GM12878 (cell line): ENCODE measurements at regions not wholly inside any gene's neighbourhood (a gene's known extent, or its start where the extent isn't known, plus 50 kb on each side); places are given as distances from the start of the nearest gene placed in this dataset.

Source experiments
- ATAC-seq: fragments of 200-7000 bp; cut with Tn5 transposase; 3 replicates; pipeline ENCODE4 v1.9.1; 2020; ENCODE audit warnings: mild to moderate bottlenecking, moderate library complexity
- BruUV-seq: library from RNA; stranded (reverse); fragments of 400-500 nt; replicated peaks from 2 replicates; lab custom pipeline; 2021; lab: Mats Ljungman, UMichigan
- CTCF ChIA-PET: fragments of 300-600 bp; sonication (Branson Sonifier 250); formaldehyde crosslinking; extraction: SDS; loops from one replicate; lab custom pipeline; 2021; ENCODE audit warnings: inconsistent platforms; lab: Yijun Ruan, JAX
- POLR2A ChIA-PET: fragments of 350-600 bp; formaldehyde crosslinking; extraction: SDS; loops from one replicate; lab custom pipeline; 2021; ENCODE audit warnings: inconsistent platforms; lab: Charles Lee
- RAD21 ChIA-PET: fragments of 300-600 bp; sonication (Branson Sonifier 250); formaldehyde crosslinking; loops from one replicate; lab custom pipeline; 2023; ENCODE audit warnings: antibody characterized with exemption; ENCODE audit not compliant: unreplicated experiment; lab: Charles Lee
- SMC1A ChIA-PET: fragments of 300-600 bp; sonication (Branson Sonifier 250); formaldehyde crosslinking; loops from one replicate; lab custom pipeline; 2023; ENCODE audit not compliant: unreplicated experiment, uncharacterized antibody; lab: Charles Lee
- DNase-seq: peaks from one replicate; pipeline ENCODE4 v3.0.0-alpha.2; 2011; ENCODE audit warnings: low read depth, low spot score
- FAIRE-seq: peaks from 3 replicates; lab custom pipeline; 2011; peaks lifted over from hg19 to GRCh38; lab: Jason Lieb, UNC
- H2AFZ ChIP-seq: 2 replicates; pipeline ENCODE4 v1.6.0; 2011; ENCODE audit warnings: low read depth, low read length, control low read depth; ENCODE audit not compliant: control insufficient read depth
- H3K27ac ChIP-seq: 2 replicates; pipeline ENCODE4 v1.5.1; 2011; ENCODE audit warnings: control low read depth; ENCODE audit not compliant: control insufficient read depth, insufficient read depth
- H3K27me3 ChIP-seq, 2 experiments: replicated peaks in 1 of 2; 2 replicates each; pipeline versions ENCODE4 v1.6.0 to v1.6.1; 2011; ENCODE audit warnings: low read length in 1 of 2; ENCODE audit not compliant: control insufficient read depth in 2 of 2, insufficient read depth in 2 of 2
- H3K36me3 ChIP-seq, 2 experiments: 2 replicates each; pipeline ENCODE4 v1.5.1; 2011; ENCODE audit warnings: low read length in 1 of 2; ENCODE audit not compliant: control insufficient read depth in 2 of 2, insufficient read depth in 2 of 2
- H3K4me1 ChIP-seq: 2 replicates; pipeline ENCODE4 v1.6.1; 2011; ENCODE audit warnings: mild to moderate bottlenecking, low read length, moderate library complexity, mixed read lengths; ENCODE audit not compliant: control insufficient read depth, insufficient read depth
- H3K4me2 ChIP-seq: 2 replicates; pipeline ENCODE4 v1.6.0; 2011; ENCODE audit warnings: control low read depth; ENCODE audit not compliant: control insufficient read depth, insufficient read depth
- H3K4me3 ChIP-seq: fragments of 200-600 bp; sonication (generic); 2 replicates; pipeline ENCODE4 v1.5.1; 2016
- H3K79me2 ChIP-seq: 2 replicates; pipeline ENCODE4 v1.6.0; 2011; ENCODE audit warnings: low read length; ENCODE audit not compliant: control insufficient read depth, insufficient read depth
- H3K9ac ChIP-seq: 2 replicates; pipeline ENCODE4 v1.8.0; 2011; ENCODE audit warnings: low read length, control low read depth, mixed read lengths; ENCODE audit not compliant: control insufficient read depth, insufficient read depth
- H3K9me3 ChIP-seq: replicated peaks from 3 replicates; pipeline ENCODE4 v1.5.1; 2011; ENCODE audit warnings: mild to moderate bottlenecking, low read length; ENCODE audit not compliant: control insufficient read depth, insufficient read depth
- H4K20me1 ChIP-seq: 2 replicates; pipeline ENCODE4 v1.6.0; 2011; ENCODE audit not compliant: control insufficient read depth, insufficient read depth
- ASH2L ChIP-seq: fragments of 300-600, 200-600 bp; sonication (generic); IDR thresholded peaks from 2 replicates; pipeline ENCODE4 v1.6.1; 2017; ENCODE audit warnings: low read depth, mild to moderate bottlenecking, borderline replicate concordance
- ATF2 ChIP-seq: IDR thresholded peaks from 2 replicates; pipeline ENCODE4 v1.6.1; 2012; ENCODE audit warnings: low read length, inconsistent platforms
- ATF7 ChIP-seq: fragments of 450-650 bp; IDR thresholded peaks from 2 replicates; pipeline ENCODE4 v1.6.1; 2016; ENCODE audit warnings: low read depth, mild to moderate bottlenecking
- ETV6 ChIP-seq, 2 experiments: fragments of 450-650 bp in 1 of 2; IDR thresholded peaks in 1 of 2; conservative IDR thresholded peaks in 1 of 2; 2 replicates each; pipeline ENCODE4 v1.6.1; 2014; ENCODE audit warnings: antibody characterized with exemption in 1 of 2, borderline replicate concordance in 1 of 2, low read depth in 1 of 2, mild to moderate bottlenecking in 1 of 2, moderate library complexity in 1 of 2
- HCFC1 ChIP-seq: fragments of 150-350 bp; IDR thresholded peaks from 2 replicates; pipeline ENCODE4 v1.6.1; 2014; ENCODE audit warnings: low read length
- HSF1 ChIP-seq: fragments of 150-350 bp; IDR thresholded peaks from 2 replicates; pipeline ENCODE4 v1.6.1; 2014; ENCODE audit warnings: mild to moderate bottlenecking, low read depth, low read length
- IRF4 ChIP-seq: IDR thresholded peaks from 2 replicates; pipeline ENCODE4 v1.6.1; 2011; ENCODE audit warnings: low read depth, low read length
- JUND ChIP-seq: IDR thresholded peaks from 2 replicates; pipeline ENCODE4 v1.6.1; 2012; ENCODE audit warnings: low read depth, mild to moderate bottlenecking, low read length, improper control_type of control experiment, moderate library complexity
- KLF5 ChIP-seq: fragments of 450-650 bp; IDR thresholded peaks from 2 replicates; pipeline ENCODE4 v1.6.1; 2014; ENCODE audit warnings: mild to moderate bottlenecking; ENCODE audit not compliant: partially characterized antibody
- MYC ChIP-seq: IDR thresholded peaks from 2 replicates; pipeline ENCODE4 v1.6.1; 2011; ENCODE audit warnings: mild to moderate bottlenecking, low read length, moderate library complexity, inconsistent platforms; ENCODE audit not compliant: insufficient read depth, insufficient replicate concordance, insufficient read length, severe bottlenecking
- POLR2AphosphoS2 ChIP-seq: IDR thresholded peaks from 2 replicates; pipeline ENCODE4 v1.6.1; 2011; ENCODE audit warnings: low read depth, mild to moderate bottlenecking, low read length, improper control_type of control experiment, moderate library complexity
- RELA ChIP-seq: fragments of 450-650 bp; IDR thresholded peaks from 2 replicates; pipeline ENCODE4 v1.8.0; 2014; ENCODE audit warnings: borderline replicate concordance; ENCODE audit not compliant: partially characterized antibody
- SMAD1 ChIP-seq: fragments of 450-650 bp; IDR thresholded peaks from 2 replicates; pipeline ENCODE4 v1.6.1; 2018; ENCODE audit warnings: mild to moderate bottlenecking, low read depth; ENCODE audit not compliant: partially characterized antibody
- STAT1 ChIP-seq: fragments of 450-650 bp; conservative IDR thresholded peaks from 2 replicates; pipeline ENCODE4 v1.6.1; 2014; ENCODE audit warnings: antibody characterized with exemption, mild to moderate bottlenecking
- ZBED1 ChIP-seq: IDR thresholded peaks from 2 replicates; pipeline ENCODE4 v1.6.1; 2016; ENCODE audit warnings: borderline replicate concordance
- WGBS: methylation state at CpG from one replicate; pipeline ENCODE4 v1.1.6; 2016; ENCODE audit warnings: low lambda C conversion rate; ENCODE audit not compliant: insufficient replicate concordance, insufficient coverage; ENCODE audit errors: missing lambda C conversion rate; 5-methylcytosine and 5-hydroxymethylcytosine counted together
- in situ Hi-C: fragments of 300-500 bp; cut with MboI; formaldehyde crosslinking; loops from 9 replicates; pipeline ENCODE4 v1.14.3; 2018; ENCODE audit warnings: mixed read lengths
- intact Hi-C: fragments of 100-400 bp; cut with micrococcal nuclease; formaldehyde crosslinking; loops from one replicate; pipeline ENCODE4 v1.14.2; 2022; ENCODE audit not compliant: unreplicated experiment
- TF ChIP-seq, protein P1 (sequence below): fragments of 450-650 bp; formaldehyde crosslinking; IDR thresholded peaks from 2 replicates; pipeline ENCODE4 v1.5.0; 2022; ENCODE audit warnings: mild to moderate bottlenecking, missing genetic modification characterization

DNA sequence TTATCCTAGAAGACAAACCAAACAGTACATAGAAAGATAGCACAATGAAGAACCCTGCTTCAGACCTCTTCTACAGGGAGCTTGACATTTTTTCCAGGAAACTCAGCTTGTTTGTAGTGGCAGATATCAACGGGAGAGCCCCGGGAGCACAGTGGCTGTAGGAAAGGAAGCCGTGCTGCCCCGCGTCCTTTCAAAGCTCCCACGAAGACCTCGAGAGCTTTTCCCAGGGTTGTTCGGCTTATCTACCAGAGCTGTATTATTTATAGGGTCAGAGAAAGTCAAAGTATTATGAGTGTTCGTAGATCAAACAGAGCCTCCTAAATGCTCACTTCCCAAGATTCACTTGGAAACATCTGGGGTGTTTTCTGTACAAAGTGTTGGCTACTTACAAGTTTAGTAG is 167.1 kb upstream of the COPS8 start:
- no peak for FAIRE-seq
- Histone ChIP-seq H3K27ac (no peak overlapping the region), H3K4me1 (no peaks in the 10 kb centered on the region), H3K36me3 (no peaks in the 10 kb centered on the region), H3K9me3 (no peaks in the 10 kb centered on the region), H3K4me2 (no peak overlapping the region), H4K20me1 (no peaks in the 10 kb centered on the region), H3K9ac (no peak overlapping the region), H2AFZ (no peak overlapping the region), H3K4me3 (no peak overlapping the region)
- no peak for ATAC-seq
- ChIA-PET SMC1A (no interaction called here), CTCF (no interaction called here), POLR2A (no interaction called here), RAD21 (no interaction called here)
- intact Hi-C loops: no loop called here
- BruUV-seq: no TSS peak
- WGBS: 47% methylated on average over 9 of the region's 9 CpGs
- TF ChIP-seq, protein P1, sequence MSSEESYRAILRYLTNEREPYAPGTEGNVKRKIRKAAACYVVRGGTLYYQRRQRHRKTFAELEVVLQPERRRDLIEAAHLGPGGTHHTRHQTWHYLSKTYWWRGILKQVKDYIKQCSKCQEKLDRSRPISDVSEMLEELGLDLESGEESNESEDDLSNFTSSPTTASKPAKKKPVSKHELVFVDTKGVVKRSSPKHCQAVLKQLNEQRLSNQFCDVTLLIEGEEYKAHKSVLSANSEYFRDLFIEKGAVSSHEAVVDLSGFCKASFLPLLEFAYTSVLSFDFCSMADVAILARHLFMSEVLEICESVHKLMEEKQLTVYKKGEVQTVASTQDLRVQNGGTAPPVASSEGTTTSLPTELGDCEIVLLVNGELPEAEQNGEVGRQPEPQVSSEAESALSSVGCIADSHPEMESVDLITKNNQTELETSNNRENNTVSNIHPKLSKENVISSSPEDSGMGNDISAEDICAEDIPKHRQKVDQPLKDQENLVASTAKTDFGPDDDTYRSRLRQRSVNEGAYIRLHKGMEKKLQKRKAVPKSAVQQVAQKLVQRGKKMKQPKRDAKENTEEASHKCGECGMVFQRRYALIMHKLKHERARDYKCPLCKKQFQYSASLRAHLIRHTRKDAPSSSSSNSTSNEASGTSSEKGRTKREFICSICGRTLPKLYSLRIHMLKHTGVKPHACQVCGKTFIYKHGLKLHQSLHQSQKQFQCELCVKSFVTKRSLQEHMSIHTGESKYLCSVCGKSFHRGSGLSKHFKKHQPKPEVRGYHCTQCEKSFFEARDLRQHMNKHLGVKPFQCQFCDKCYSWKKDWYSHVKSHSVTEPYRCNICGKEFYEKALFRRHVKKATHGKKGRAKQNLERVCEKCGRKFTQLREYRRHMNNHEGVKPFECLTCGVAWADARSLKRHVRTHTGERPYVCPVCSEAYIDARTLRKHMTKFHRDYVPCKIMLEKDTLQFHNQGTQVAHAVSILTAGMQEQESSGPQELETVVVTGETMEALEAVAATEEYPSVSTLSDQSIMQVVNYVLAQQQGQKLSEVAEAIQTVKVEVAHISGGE (CRISPR knock-in tag): no peak
- no peak for TF ChIP-seq RELA
- no peak for TF ChIP-seq HSF1
- TF ChIP-seq SMAD1: no peak
- no peak for TF ChIP-seq KLF5
- no peak for TF ChIP-seq STAT1
- no peak for TF ChIP-seq HCFC1
- no peak for TF ChIP-seq POLR2AphosphoS2
- no peak for TF ChIP-seq ATF2
- TF ChIP-seq ASH2L: no peak
- TF ChIP-seq ZBED1: no peak
- TF ChIP-seq MYC: no peak
- no peak for TF ChIP-seq JUND
- no peak for TF ChIP-seq ATF7
- no peak for TF ChIP-seq IRF4
- TF ChIP-seq ETV6 (conservative IDR thresholded peaks at IDR 0.05 in 1 of 2, IDR thresholded peaks at IDR 0.05 in 1 of 2; ENCODE audit: borderline replicate concordance in 1 of 2, low read depth in 1 of 2): no peak
- TF ChIP-seq, all 136 proteins: peak for 0
- Histone ChIP-seq H3K79me2 (no peaks in the 10 kb centered on the region), H3K27me3 (peaks cover 2% of the 10 kb centered on the region in 2 experiments; a peak in 3 of 4 replicates)
- DNase-seq: no peak
- in situ Hi-C loops: no loop called here
